ENCODE measurements at regions not wholly inside any gene's neighbourhood (a gene's known extent, or its start where the extent isn't known, plus 50 kb on each side); places are given as distances from the start of the nearest gene placed in this dataset.

GRCh38 chr2:51649366-51649765 is 617.4 kb upstream of the NRXN1 start:
- Histone ChIP-seq H3K4me1 (ENCODE audit: control insufficient read depth, extremely low read depth, insufficient read depth, low read length) (no peaks in the 10 kb centered on the region), H3K9me1 (ENCODE audit: control insufficient read depth, extremely low read depth, insufficient read depth, low read length) (no peaks in the 10 kb centered on the region), H3K27me3 (ENCODE audit: control insufficient read depth, extremely low read depth, insufficient read depth, low read length) (no peaks in the 10 kb centered on the region), H3K27ac (ENCODE audit: control insufficient read depth, insufficient read depth, low read length) (no peak overlapping the region), H3K36me3 (ENCODE audit: control insufficient read depth in 2 of 2, extremely low read depth in 1 of 2, insufficient read depth in 2 of 2, low read length in 2 of 2) (no peaks in the 10 kb centered on the region), H3K4me2 (ENCODE audit: control insufficient read depth, extremely low read depth, insufficient read depth, low read depth, low read length) (no peak overlapping the region), H3K9ac (ENCODE audit: control insufficient read depth, extremely low read depth, insufficient read depth, low read length) (no peak overlapping the region), H4K20me1 (ENCODE audit: control insufficient read depth, extremely low read depth, insufficient read depth, low read length) (no peaks in the 10 kb centered on the region), H3K4me3 (ENCODE audit: control insufficient read depth in 2 of 3, extremely low read depth in 1 of 3, insufficient read depth in 2 of 3, low read depth in 1 of 3, low read length in 3 of 3) (no peak overlapping the region), H3K9me3 (ENCODE audit: control insufficient read depth, low read depth, low read length) (no peaks in the 10 kb centered on the region), H3K79me2 (ENCODE audit: control insufficient read depth, insufficient read depth, low read length) (no peaks in the 10 kb centered on the region), H2AFZ (ENCODE audit: control insufficient read depth, low read length) (no peak overlapping the region)
- dilution Hi-C loops (cut with MboI; ENCODE audit: extremely low pct_ligation_motif_present, low sequenced_read_pairs), result no loop called here
- TF ChIP-seq CTCF (optimal IDR thresholded peaks at IDR 0.05 in 1 of 3, IDR thresholded peaks at IDR 0.05 in 1 of 3, conservative IDR thresholded peaks at IDR 0.05 in 1 of 3; ENCODE audit: extremely low read depth in 1 of 3, insufficient read depth in 2 of 3, low read length in 3 of 3) (no peak), EZH2 (IDR thresholded peaks at IDR 0.05; ENCODE audit: low read length) (no peak)
- FAIRE-seq (no peak), DNase-seq (ENCODE audit: low read depth, low spot score) (no peak)

GRCh38 chr2:51638811-51639210 is 606.9 kb upstream of the NRXN1 start:
- no peak for TF ChIP-seq CTCF (optimal IDR thresholded peaks at IDR 0.05 in 1 of 3, IDR thresholded peaks at IDR 0.05 in 1 of 3, conservative IDR thresholded peaks at IDR 0.05 in 1 of 3; ENCODE audit: extremely low read depth in 1 of 3, insufficient read depth in 2 of 3, low read length in 3 of 3)
- TF ChIP-seq EZH2 (IDR thresholded peaks at IDR 0.05; ENCODE audit: low read length), result no peak
- dilution Hi-C loops (cut with MboI; ENCODE audit: extremely low pct_ligation_motif_present, low sequenced_read_pairs), result no loop called here
- no peak overlapping the region for H3K27ac ChIP-seq (ENCODE audit: control insufficient read depth, insufficient read depth, low read length)
- H3K36me3 ChIP-seq (ENCODE audit: control insufficient read depth in 2 of 2, extremely low read depth in 1 of 2, insufficient read depth in 2 of 2, low read length in 2 of 2), result no peaks in the 10 kb centered on the region
- H3K27me3 ChIP-seq (ENCODE audit: control insufficient read depth, extremely low read depth, insufficient read depth, low read length), result no peaks in the 10 kb centered on the region
- H3K9me1 ChIP-seq (ENCODE audit: control insufficient read depth, extremely low read depth, insufficient read depth, low read length), result no peaks in the 10 kb centered on the region
- H3K4me1 ChIP-seq (ENCODE audit: control insufficient read depth, extremely low read depth, insufficient read depth, low read length), result no peaks in the 10 kb centered on the region
- H3K9me3 ChIP-seq (ENCODE audit: control insufficient read depth, low read depth, low read length), result no peaks in the 10 kb centered on the region
- no peak overlapping the region for H3K9ac ChIP-seq (ENCODE audit: control insufficient read depth, extremely low read depth, insufficient read depth, low read length)
- H3K4me3 ChIP-seq (ENCODE audit: control insufficient read depth in 2 of 3, extremely low read depth in 1 of 3, insufficient read depth in 2 of 3, low read depth in 1 of 3, low read length in 3 of 3), result no peak overlapping the region
- DNase-seq (ENCODE audit: low read depth, low spot score), result no peak
- H4K20me1 ChIP-seq (ENCODE audit: control insufficient read depth, extremely low read depth, insufficient read depth, low read length), result no peaks in the 10 kb centered on the region
- no peak overlapping the region for H2AFZ ChIP-seq (ENCODE audit: control insufficient read depth, low read length)
- no peak for FAIRE-seq
- no peaks in the 10 kb centered on the region for H3K79me2 ChIP-seq (ENCODE audit: control insufficient read depth, insufficient read depth, low read length)
- no peak overlapping the region for H3K4me2 ChIP-seq (ENCODE audit: control insufficient read depth, extremely low read depth, insufficient read depth, low read depth, low read length)
